ENCODE measurements at regions not wholly inside any gene's neighbourhood (a gene's known extent, or its start where the extent isn't known, plus 50 kb on each side); places are given as distances from the start of the nearest gene placed in this dataset.
A peak's percentile ranks its signal among the peaks of the same experiment; 100 is the strongest.

- peak; percentile 14 to 90 (median 70) for DNase-seq
- intact Hi-C loops (cut with DNase I) = loop anchor here (2.0 to 5.0 kb wide), 2 partner anchors 36 to 125 kb away; partner anchors contain the start of gene PICALM
Measured at GRCh38 chr11:86193297-86194095, 51.1 kb upstream of the EED start.

DNA sequence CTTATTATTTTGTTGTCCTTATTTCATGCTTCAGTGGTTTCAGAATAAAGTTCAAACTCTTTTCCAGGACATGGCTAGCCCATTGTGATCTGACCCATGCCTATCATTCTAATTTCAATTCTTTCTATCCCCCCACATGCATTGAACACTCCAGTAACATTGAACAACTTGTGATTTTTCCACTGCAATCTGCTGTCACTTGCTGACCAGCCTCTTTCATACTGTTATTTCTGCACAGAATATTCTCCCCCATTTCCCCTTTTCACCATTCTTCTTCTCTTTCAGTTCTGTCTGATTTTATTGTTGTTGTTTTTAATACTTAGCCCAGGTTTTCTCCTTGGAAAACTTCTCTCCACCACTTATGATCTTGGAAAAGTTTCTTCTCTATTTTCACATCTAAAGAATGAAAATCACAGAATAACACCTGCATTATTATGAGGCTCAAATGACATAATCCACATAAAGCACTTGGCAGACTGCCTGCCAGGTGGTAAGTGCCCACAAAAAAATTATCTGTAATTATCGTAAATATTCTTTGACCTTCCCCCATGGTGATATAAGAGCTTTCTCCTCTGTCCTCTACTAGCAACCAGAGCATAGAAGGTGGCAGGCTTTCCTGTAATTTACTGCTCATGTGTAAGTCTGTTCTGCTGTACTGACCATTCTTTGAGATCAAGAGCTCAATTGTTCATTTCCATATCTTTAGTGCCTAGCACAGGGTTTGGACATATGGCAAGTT is 51.9 kb upstream of the EED start:
- DNase-seq = no peak
- intact Hi-C loops (cut with DNase I) = loop anchor here (2.0 to 5.0 kb wide), 2 partner anchors 35 to 124 kb away; partner anchors contain the start of gene PICALM

- no peak for DNase-seq
- intact Hi-C loops (cut with DNase I) = loop anchor here (2.0 to 5.0 kb wide), 2 partner anchors 35 to 123 kb away; partner anchors contain the start of gene PICALM
Measured at GRCh38 chr11:86191874-86192273, 52.7 kb upstream of the EED start.

DNA sequence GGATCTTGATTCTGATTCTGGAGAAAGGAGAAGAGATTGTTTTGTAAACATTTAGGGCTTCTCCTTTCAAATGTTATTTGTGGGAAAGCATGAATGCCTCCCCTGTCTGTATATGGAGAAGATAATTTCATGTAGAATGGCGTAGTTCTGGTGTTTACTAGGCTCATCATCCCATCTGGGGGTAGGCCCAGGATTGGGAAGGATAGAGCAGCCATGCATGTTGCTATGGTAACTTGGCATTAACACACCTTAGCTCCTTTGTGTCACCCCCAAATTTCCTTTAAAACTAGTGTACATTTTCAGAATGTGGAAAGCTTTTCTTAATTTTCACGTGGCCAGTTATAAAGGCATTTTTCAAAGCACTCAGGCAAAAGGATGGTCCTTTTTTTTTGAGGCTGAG is 57.5 kb upstream of the EED start:
- intact Hi-C loops (cut with DNase I) = no loop called here
- peak in 1 of 42 donors; percentile 14 for DNase-seq

DNA sequence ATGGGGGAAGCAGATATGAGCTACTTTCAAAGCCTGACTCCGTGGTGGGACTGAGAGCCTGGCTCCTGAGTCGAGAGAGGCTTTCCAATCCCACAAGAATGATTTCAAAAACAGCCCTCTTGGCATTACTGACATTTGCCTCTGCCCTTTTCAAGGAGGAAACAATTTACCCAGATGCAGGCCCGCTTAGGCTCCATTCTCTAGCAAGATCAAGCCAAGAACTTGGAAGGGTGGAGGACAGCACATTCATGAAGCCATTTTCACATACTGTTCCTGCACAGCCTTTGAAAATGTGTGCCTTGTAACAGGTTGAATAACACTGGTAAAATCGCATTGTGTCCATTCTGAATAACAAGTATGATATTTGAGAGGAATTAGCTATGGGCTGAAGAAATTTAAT is 58.2 kb upstream of the EED start:
- intact Hi-C loops (cut with DNase I) = no loop called here
- DNase-seq = no peak

DNA sequence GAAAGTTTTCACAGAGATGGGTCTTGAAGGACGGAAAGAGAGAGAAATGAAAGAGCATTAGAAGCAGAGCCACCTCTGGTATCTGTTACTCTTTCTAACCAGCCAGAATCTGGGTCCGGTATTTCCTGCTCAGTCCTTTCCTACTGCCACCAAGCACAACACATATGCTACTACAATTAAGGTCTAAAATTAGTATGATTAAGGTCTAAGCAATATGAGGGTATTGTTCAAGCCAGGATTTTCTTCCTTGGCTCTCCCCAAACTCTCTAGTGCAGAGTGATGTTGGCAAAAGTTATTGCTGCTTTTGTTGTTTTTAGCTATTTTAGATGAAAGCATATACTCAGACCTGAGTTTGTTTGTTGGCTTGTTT is 59.2 kb upstream of the EED start:
- intact Hi-C loops (cut with DNase I) = no loop called here

GRCh38 chr11:86184728-86185380 is 59.7 kb upstream of the EED start:
- DNase-seq = no peak
- intact Hi-C loops (cut with DNase I) = no loop called here

More for the DNA sequence above, 59.2 kb upstream of the EED start:
- no peak for DNase-seq

DNA sequence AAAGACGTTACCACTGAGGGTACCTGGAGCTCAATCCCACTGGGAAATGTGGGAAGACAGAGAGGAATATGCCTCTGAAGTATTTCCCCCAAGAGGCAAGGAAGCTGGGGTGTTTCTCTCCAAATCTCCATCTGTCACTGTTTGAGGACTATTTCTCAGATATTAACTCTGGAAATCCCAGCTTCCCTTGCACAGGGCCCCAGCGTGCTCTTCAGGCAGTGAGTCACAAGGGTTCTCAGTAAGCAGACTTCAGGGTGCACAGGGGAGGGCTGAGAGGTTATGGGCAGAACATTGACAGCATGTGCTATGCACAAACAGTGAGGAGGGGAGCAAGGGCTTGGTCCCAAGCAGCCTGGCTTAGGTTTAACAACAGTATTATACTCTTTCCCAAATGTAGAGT is 60.9 kb upstream of the EED start:
- intact Hi-C loops (cut with DNase I) = no loop called here

DNA sequence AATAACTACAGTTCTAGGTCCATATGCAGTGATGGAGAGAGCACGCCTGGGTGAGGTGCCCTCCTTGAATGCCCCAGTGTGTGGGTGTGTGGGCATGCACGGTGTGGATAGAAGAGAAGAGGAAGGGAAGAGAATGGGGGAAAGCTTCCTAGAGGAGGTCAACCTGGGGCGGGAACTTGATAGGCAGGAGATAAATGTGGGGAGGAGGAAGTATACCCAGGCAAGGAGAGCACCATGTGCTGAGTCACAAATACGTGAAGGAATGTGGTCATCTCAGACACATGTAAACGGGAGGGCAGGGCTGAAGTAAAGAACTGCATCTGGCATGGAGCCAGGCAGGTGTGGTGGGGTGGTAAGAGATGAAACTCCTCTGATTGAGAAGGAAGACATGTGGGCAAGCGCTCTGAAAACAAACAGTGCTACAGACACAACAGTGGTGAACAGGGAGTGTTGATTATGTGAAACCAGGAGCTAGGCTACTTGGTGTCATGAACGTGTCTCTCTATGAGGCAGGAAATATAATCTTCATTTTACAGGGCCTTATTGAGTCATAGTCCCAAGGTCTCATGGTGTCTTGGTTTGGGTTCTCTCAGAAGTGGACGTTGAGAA is 61.5 kb upstream of the EED start:
- intact Hi-C loops (cut with DNase I) = no loop called here
- DNase-seq = no peak

More for the DNA sequence above, 60.9 kb upstream of the EED start:
- no peak for DNase-seq

DNA sequence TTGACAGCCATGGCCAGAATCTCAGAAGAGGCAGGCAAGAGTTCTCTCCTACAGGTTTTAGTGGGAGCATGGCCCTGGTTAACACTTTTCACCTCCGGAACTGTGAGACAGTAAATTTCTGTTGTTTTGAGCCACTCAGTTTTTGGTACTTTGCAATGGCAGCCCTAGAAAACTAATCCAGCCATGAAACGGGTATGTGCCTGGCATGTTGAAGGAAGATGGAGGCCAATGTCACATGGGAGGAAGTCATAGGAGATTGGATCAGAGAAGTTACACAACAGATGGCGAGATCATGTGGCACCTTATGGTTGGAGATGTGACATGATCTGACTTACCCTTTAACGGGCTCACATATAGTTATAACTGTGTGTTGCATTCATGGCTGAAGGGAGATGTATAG is 63.2 kb upstream of the EED start:
- DNase-seq = no peak
- intact Hi-C loops (cut with DNase I) = no loop called here

DNA sequence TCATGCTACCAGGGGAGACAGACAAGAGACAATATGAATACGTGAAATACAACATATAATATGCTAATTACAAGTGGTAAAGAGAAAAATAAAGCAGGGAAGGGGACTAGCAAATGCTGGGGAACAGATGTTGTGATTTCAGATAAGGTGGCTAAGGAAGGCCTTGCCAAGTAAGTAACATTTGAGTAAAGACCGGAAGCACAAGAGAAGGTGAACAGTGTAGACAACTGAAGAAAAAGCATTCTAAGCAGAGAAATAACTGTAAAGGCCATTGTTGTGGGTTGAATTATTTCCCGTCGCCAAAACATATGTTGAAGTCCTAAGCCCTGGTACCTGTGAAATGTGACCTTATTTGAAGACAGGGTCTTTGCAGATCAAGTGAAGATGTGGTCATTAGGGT is 63.7 kb upstream of the EED start:
- intact Hi-C loops (cut with DNase I) = no loop called here
- no peak for DNase-seq

DNA sequence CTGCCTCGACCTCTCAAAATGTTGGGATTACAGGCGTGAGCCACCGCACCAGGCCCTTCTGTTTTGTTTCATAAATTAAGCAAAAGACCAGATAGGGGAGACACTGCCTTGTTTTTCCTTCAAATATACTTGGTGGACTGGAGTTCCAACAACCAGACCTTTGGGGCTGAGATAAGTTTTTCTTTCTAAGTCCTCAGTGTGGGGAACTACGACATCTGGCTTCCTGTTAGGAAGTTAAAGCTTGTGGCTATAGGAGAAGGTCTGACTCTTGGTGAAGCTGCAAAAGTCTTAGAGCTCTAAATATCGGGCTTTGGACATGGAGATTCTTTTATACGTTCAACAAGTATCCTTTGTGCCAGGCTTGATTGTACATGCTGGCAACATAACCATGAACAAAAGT is 64.1 kb upstream of the EED start:
- DNase-seq = no peak
- intact Hi-C loops (cut with DNase I) = no loop called here

DNA sequence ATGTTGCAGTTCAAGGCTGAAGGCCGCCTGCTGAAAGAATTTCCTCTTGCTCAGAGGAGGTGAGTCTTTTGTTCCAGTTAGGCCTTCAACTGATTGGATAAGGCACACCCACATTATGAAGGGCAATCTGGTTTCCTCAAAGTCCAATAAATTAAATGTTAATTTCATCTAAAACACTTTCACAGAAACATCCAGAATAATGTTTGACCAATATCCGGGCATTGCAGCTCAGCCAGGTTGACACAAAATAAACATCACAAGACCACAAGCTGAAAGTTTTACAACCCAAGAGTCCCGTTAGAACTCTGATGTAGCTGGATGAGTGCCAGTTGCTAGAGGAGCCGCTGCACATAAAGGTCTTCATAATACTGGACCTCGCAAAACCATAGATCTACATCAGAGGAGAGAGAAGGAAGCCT is 64.9 kb upstream of the EED start:
- DNase-seq = no peak
- intact Hi-C loops (cut with DNase I) = no loop called here

GRCh38 chr11:86177302-86177701 is 67.3 kb upstream of the EED start:
- intact Hi-C loops (cut with DNase I) = no loop called here
- no peak for DNase-seq

DNA sequence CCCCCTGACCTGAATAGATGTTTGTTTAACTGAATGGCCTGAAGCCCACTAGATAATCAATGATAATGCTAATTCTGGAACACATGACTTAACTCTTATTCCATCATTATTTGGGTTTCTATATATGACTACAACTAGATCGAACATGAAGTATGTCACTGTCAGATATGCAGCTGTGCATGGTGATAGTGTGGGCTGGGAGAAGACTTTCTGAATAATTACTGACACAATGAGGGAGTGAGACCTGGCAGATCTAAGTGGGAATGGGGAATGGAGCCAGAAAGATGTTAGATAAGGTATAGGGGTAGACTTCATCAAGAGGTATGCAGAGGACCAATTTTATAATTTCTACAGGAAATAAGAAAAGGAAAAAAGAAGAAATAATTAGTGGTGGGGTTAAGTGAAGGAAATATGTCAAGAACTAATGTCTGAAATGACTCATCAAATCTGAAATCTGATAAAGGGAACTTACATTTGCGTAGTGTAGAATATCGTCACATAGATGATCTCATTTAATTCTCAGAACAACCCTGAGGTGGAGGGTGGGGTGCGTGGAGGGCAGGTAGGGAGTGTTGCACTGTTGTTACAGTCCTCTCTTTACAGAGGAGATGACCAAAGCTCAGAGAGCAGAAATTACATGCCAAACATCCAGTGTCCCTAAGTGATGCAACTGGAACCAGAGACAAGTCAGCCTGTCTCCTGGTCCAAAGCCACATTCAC is 68.2 kb upstream of the EED start:
- intact Hi-C loops (cut with DNase I) = no loop called here
- DNase-seq = peak in 9 of 42 donors; percentile 18 to 68 (median 31)

- DNase-seq = no peak
- intact Hi-C loops (cut with DNase I) = no loop called here
Measured at GRCh38 chr11:86175626-86176025, 68.9 kb upstream of the EED start.

GRCh38 chr11:86175191-86175590 is 69.4 kb upstream of the EED start:
- no peak for DNase-seq
- intact Hi-C loops (cut with DNase I) = no loop called here

DNA sequence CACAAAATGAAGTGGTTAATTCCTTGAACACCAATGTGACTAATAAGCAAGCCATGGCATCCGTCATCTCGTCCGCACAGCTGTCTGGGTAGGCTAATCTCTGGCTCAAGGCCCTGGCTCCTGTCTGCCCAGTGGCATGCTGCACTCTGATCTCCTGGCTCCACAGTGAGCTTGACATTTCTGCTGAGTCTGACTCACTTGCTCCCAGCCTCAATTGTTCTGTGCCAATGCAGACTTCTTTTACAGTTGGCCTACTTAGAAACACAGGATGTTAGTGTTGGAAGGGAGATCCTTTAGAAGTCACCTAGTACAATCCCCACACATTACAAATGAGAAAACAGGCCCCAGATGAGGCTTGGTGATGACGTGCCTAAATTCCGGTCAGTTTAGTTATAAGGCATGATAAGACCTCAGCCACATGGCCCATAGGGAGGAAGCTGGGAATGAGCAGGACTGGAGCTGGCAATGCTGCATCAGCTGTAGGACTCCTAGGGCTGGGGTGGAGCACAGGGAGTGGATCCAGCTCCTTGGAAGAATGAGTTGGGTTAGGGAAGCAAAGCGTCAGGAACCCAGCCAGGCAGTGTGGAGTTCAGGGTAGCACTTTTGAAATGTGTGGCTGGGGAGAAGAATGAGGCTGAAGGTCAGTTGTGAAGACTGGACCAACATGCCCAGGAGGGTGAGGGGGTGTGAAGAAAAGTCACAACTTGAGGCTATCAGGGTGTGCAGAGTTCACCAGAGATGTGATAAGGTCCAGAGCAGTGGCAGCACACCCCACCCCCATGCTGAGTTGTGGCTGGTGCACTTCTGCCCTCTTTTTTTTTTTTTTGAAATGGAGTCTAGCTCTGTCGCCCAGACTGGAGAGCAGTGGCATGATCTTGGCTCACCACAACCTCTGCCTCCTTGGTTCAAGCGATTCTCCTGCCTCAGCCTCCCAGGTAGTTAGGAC is 70.2 kb upstream of the EED start:
- peak in 30 of 42 donors; percentile 20 to 86 (median 48) for DNase-seq
- intact Hi-C loops (cut with DNase I) = no loop called here

All from head of caudate nucleus (tissue), 42 donors.